Progenitor cell of endocrine pancreas (in vitro differentiated cells): ENCODE measurements at regions not wholly inside any gene's neighbourhood (a gene's known extent, or its start where the extent isn't known, plus 50 kb on each side); places are given as distances from the start of the nearest gene placed in this dataset.

ENCODE experiments used
- DNase-seq: peaks from one replicate; pipeline ENCODE4 v3.0.0; 2021; ENCODE audit warnings: low spot score; ENCODE audit not compliant: unreplicated experiment
- H3K27ac Mint-ChIP-seq: 2 replicates; pipeline ENCODE4 v1.8.0; 2021; ENCODE audit warnings: mild to moderate bottlenecking, moderate library complexity, mixed read lengths
- H3K27me3 Mint-ChIP-seq: 2 replicates; pipeline ENCODE4 v1.8.0; 2021; ENCODE audit warnings: mixed read lengths
- H3K36me3 Mint-ChIP-seq: 2 replicates; pipeline ENCODE4 v1.8.0; 2022; ENCODE audit warnings: mixed read lengths; ENCODE audit not compliant: insufficient read depth
- H3K4me1 Mint-ChIP-seq: 2 replicates; pipeline ENCODE4 v1.8.0; 2021; ENCODE audit warnings: low read depth, mixed read lengths
- H3K4me3 Mint-ChIP-seq: 2 replicates; pipeline ENCODE4 v1.8.0; 2021; ENCODE audit warnings: low read depth, mild to moderate bottlenecking, moderate library complexity, mixed read lengths
- H3K9me3 Mint-ChIP-seq: 2 replicates; pipeline ENCODE4 v1.8.0; 2021; ENCODE audit warnings: low read depth, mixed read lengths
- TF ChIP-seq, protein P1 (sequence below): fragments of 200-600 bp; sonication (generic); IDR thresholded peaks from one replicate; pipeline ENCODE4 v1.5.0; 2021; ENCODE audit warnings: antibody characterized with exemption, mild to moderate bottlenecking; ENCODE audit not compliant: unreplicated experiment

DNA sequence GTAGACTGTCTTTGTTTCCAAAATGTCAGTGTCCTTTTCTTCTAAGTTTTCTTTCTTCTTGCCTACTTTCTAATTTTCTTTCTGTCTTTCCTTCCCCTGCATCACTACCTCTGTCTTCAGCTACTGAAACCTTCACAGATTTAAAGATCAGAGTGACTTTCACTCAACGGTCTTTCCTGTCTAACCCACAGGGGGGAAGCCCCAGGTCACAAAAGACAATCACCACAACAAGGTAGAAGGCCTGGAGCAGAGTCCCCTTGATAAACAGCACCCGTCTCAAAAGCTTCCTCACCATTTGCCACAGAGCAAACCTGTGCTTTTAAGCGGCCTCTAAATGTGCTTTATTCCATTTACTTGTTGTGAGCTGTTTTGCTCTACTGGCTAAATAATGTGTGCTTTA is 665.4 kb downstream of the BCL11A start:
- no peaks in the 10 kb centered on the region for H3K27me3 Mint-ChIP-seq
- no peaks in the 10 kb centered on the region for H3K36me3 Mint-ChIP-seq
- H3K27ac Mint-ChIP-seq, result no peak overlapping the region
- DNase-seq, result no peak
- H3K4me3 Mint-ChIP-seq, result no peak overlapping the region
- no peaks in the 10 kb centered on the region for H3K9me3 Mint-ChIP-seq
- H3K4me1 Mint-ChIP-seq, result peaks cover 8% of the 10 kb centered on the region
- TF ChIP-seq, protein P1, sequence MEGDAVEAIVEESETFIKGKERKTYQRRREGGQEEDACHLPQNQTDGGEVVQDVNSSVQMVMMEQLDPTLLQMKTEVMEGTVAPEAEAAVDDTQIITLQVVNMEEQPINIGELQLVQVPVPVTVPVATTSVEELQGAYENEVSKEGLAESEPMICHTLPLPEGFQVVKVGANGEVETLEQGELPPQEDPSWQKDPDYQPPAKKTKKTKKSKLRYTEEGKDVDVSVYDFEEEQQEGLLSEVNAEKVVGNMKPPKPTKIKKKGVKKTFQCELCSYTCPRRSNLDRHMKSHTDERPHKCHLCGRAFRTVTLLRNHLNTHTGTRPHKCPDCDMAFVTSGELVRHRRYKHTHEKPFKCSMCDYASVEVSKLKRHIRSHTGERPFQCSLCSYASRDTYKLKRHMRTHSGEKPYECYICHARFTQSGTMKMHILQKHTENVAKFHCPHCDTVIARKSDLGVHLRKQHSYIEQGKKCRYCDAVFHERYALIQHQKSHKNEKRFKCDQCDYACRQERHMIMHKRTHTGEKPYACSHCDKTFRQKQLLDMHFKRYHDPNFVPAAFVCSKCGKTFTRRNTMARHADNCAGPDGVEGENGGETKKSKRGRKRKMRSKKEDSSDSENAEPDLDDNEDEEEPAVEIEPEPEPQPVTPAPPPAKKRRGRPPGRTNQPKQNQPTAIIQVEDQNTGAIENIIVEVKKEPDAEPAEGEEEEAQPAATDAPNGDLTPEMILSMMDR, result no peak

DNA sequence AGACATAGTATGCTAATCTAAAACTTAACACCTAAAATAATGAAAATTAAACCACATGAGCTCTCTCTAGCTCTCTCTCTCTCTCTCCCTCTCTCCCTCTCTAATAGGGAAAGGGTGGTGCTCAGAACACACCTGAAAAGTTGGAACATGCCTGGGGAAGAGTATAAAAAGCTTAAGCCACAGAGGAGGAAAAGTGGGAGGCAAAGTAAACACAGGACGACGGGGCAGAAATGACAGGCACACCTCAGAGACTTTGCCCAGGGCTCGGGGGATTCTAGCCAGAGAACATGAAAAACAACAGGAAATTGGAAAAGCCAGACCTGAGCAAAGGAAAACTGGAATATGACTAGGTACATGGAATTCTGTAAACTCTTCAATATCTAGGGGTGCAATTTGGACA is 666.1 kb downstream of the BCL11A start:
- Mint-ChIP-seq H3K36me3 (no peaks in the 10 kb centered on the region), H3K4me1 (peaks cover 8% of the 10 kb centered on the region), H3K4me3 (no peak overlapping the region), H3K27me3 (no peaks in the 10 kb centered on the region), H3K27ac (no peak overlapping the region), H3K9me3 (no peaks in the 10 kb centered on the region)
- TF ChIP-seq, protein P1, result no peak
- no peak for DNase-seq

- no peak for DNase-seq
- TF ChIP-seq, protein P1, result no peak
- no peak overlapping the region for H3K27ac Mint-ChIP-seq
- H3K9me3 Mint-ChIP-seq, result no peaks in the 10 kb centered on the region
- H3K36me3 Mint-ChIP-seq, result no peaks in the 10 kb centered on the region
- H3K4me1 Mint-ChIP-seq, result peaks cover 8% of the 10 kb centered on the region
- no peak overlapping the region for H3K4me3 Mint-ChIP-seq
- H3K27me3 Mint-ChIP-seq, result no peaks in the 10 kb centered on the region
These were observed 666.7 kb downstream of the BCL11A start for GRCh38 chr2:59886759-59887158.

- TF ChIP-seq, protein P1, result no peak
- H3K27ac Mint-ChIP-seq, result no peak overlapping the region
- no peak overlapping the region for H3K4me3 Mint-ChIP-seq
- no peaks in the 10 kb centered on the region for H3K27me3 Mint-ChIP-seq
- peaks cover 8% of the 10 kb centered on the region for H3K4me1 Mint-ChIP-seq
- H3K9me3 Mint-ChIP-seq, result no peaks in the 10 kb centered on the region
- H3K36me3 Mint-ChIP-seq, result no peaks in the 10 kb centered on the region
- no peak for DNase-seq
These were observed 667.9 kb downstream of the BCL11A start for GRCh38 chr2:59885541-59885940.

DNA sequence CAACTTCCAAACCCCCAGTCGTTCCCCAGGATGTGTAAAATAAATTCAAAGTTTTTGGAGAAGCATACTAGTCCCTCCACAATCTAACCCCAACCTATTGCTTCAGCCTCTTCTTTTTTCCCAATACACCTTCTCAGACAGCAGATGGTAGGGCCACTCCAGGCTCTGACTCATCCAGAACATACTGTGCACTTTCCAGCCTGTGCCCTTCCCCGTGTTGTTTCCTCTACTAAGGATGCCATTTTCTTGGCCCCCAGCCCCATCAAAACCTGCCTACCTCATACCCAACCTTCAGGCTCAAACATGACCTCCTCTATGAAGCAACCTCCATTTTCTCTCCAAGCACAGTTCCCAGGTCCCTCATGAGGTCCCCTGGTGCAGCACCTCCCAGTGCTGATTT is 669.3 kb downstream of the BCL11A start:
- Mint-ChIP-seq H3K9me3 (no peaks in the 10 kb centered on the region), H3K4me1 (peaks cover 10% of the 10 kb centered on the region)
- TF ChIP-seq, protein P1, result no peak

More for the DNA sequence above, 669.3 kb downstream of the BCL11A start:
- DNase-seq, result no peak
- Mint-ChIP-seq H3K4me3 (no peak overlapping the region), H3K27ac (no peak overlapping the region), H3K36me3 (no peaks in the 10 kb centered on the region), H3K27me3 (no peaks in the 10 kb centered on the region)
